Stimulated activated CD8-positive, alpha-beta memory T cell treated with anti-CD3 and anti-CD28 coated beads, Interleukin-12 subunit alpha, Interleukin-12 subunit beta, amount 100 ng/mL, for 24 hours (primary cell): ENCODE measurements at regions not wholly inside any gene's neighbourhood (a gene's known extent, or its start where the extent isn't known, plus 50 kb on each side); places are given as distances from the start of the nearest gene placed in this dataset.
"Not testable (repeated sequence)": the region's sequence is repeated elsewhere in the genome, so short reads cannot be mapped to it uniquely, and the experiment has no call there.

ENCODE experiments used
- DNase-seq: peaks from one replicate; pipeline ENCODE4 v3.0.0-alpha.2; 2020; ENCODE audit errors: extremely low read depth

- DNase-seq = no peak
Measured at GRCh38 chr2:207328944-207329386, 163.2 kb upstream of the KLF7 start.

GRCh38 chr2:207330912-207331311 lies 165.2 kb upstream of the KLF7 start:
- no peak for DNase-seq

- no peak for DNase-seq
Measured at GRCh38 chr2:207331674-207332073, 165.9 kb upstream of the KLF7 start.

GRCh38 chr2:207332480-207333212 lies 166.9 kb upstream of the KLF7 start:
- no peak for DNase-seq

- no peak for DNase-seq
Measured at GRCh38 chr2:207333599-207334300, 168.0 kb upstream of the KLF7 start.

- DNase-seq = no peak
Measured at GRCh38 chr2:207334301-207334623, 168.5 kb upstream of the KLF7 start.

- no peak for DNase-seq
Measured at GRCh38 chr2:207334624-207335371, 169.1 kb upstream of the KLF7 start.

- no peak for DNase-seq
Measured at GRCh38 chr2:207337234-207338219, 171.8 kb upstream of the KLF7 start.

- DNase-seq = no peak
Measured at GRCh38 chr2:207338220-207338607, 172.5 kb upstream of the KLF7 start.

- DNase-seq = no peak
Measured at GRCh38 chr2:207338610-207339009, 172.9 kb upstream of the KLF7 start.

- DNase-seq = no peak
Measured at GRCh38 chr2:207341112-207341750, 175.5 kb upstream of the KLF7 start.

- no peak for DNase-seq
Measured at GRCh38 chr2:207341804-207342203, 176.1 kb upstream of the KLF7 start.

- DNase-seq = not testable (repeated sequence)
Measured at GRCh38 chr2:207344596-207345394, 179.0 kb upstream of the KLF7 start.

- no peak for DNase-seq
Measured at GRCh38 chr2:207351171-207351570, 178.6 kb upstream of the CREB1 start.

GRCh38 chr2:207352978-207353671 lies 176.6 kb upstream of the CREB1 start:
- no peak for DNase-seq

GRCh38 chr2:207353836-207354235 lies 175.9 kb upstream of the CREB1 start:
- no peak for DNase-seq

GRCh38 chr2:207354462-207354861 lies 175.3 kb upstream of the CREB1 start:
- no peak for DNase-seq

- DNase-seq = no peak
Measured at GRCh38 chr2:207356567-207356966, 173.2 kb upstream of the CREB1 start.

- no peak for DNase-seq
Measured at GRCh38 chr2:207357216-207357615, 172.5 kb upstream of the CREB1 start.

- no peak for DNase-seq
Measured at GRCh38 chr2:207362716-207363115, 167.0 kb upstream of the CREB1 start.
